Spleen (tissue), 11 donors: ENCODE measurements at regions not wholly inside any gene's neighbourhood (a gene's known extent, or its start where the extent isn't known, plus 50 kb on each side); places are given as distances from the start of the nearest gene placed in this dataset.

Experiments
- DNase-seq: peaks from one replicate; pipeline ENCODE4 v3.0.0-alpha.2; 2020
- H3K27ac ChIP-seq, 8 donors: fragments of 200-600 bp; sonication (generic) in 7 of 8; 1 replicate in 4 of 8; 2 replicates in 4 of 8; pipeline versions ENCODE4 v1.5.0 to v1.8.0; 2016 to 2021; ENCODE audit warnings: inconsistent platforms in 4 of 8, mild to moderate bottlenecking in 4 of 8, moderate library complexity in 1 of 8
- H3K27me3 ChIP-seq, 7 donors: fragments of 200-600 bp; sonication (generic) in 6 of 7; replicated peaks in 1 of 7; 1 replicate in 4 of 7; 2 replicates in 3 of 7; pipeline versions ENCODE4 v1.5.0 to v1.8.0; 2016 to 2021; ENCODE audit warnings: inconsistent platforms in 3 of 7, mild to moderate bottlenecking in 1 of 7
- H3K36me3 ChIP-seq, 6 donors: fragments of 200-600 bp; sonication (generic) in 5 of 6; 1 replicate in 4 of 6; 2 replicates in 2 of 6; pipeline versions ENCODE4 v1.5.0 to v1.8.0; 2016 to 2021; ENCODE audit warnings: inconsistent platforms in 2 of 6
- H3K4me1 ChIP-seq, 6 donors: fragments of 200-600 bp; sonication (generic) in 5 of 6; 1 replicate in 3 of 6; 2 replicates in 3 of 6; pipeline versions ENCODE4 v1.5.0 to v1.8.0; 2016 to 2021; ENCODE audit warnings: inconsistent platforms in 3 of 6
- H3K4me3 ChIP-seq, 8 donors: fragments of 200-600 bp; sonication (generic) in 7 of 8; 1 replicate in 4 of 8; 2 replicates in 4 of 8; pipeline versions ENCODE4 v1.5.0 to v1.8.0; 2016 to 2021; ENCODE audit warnings: inconsistent platforms in 4 of 8, mild to moderate bottlenecking in 4 of 8, moderate library complexity in 2 of 8
- H3K9me3 ChIP-seq, 8 donors: fragments of 200-600 bp; sonication (generic) in 7 of 8; 1 replicate in 4 of 8; 2 replicates in 4 of 8; pipeline versions ENCODE4 v1.5.0 to v1.8.0; 2016 to 2021; ENCODE audit warnings: inconsistent platforms in 4 of 8
- CTCF ChIP-seq, 11 experiments: fragments of 200-600 bp in 7 of 11; fragments of 450-650 bp in 4 of 11; sonication (generic) in 4 of 11; IDR thresholded peaks in 8 of 11; conservative IDR thresholded peaks in 3 of 11; 1 replicate in 7 of 11; 2 replicates in 4 of 11; pipeline versions ENCODE4 v1.4.0 to v1.8.0; 2016 to 2021; ENCODE audit warnings: antibody characterized with exemption in 11 of 11, inconsistent platforms in 4 of 11, mild to moderate bottlenecking in 1 of 11
- POLR2A ChIP-seq, 3 donors: fragments of 450-650 bp; IDR thresholded peaks; one replicate each; pipeline ENCODE4 v1.5.1; 2017; ENCODE audit warnings: antibody characterized with exemption in 3 of 3, mild to moderate bottlenecking in 1 of 3
- POLR2AphosphoS5 ChIP-seq, 3 donors: sonication (generic); formaldehyde crosslinking; IDR thresholded peaks; one replicate each; pipeline ENCODE4 v1.5.1; 2017; ENCODE audit warnings: antibody characterized with exemption in 3 of 3
- WGBS, 5 donors: extraction: QIAGEN DNeasy Blood & Tissue Kit in 3 of 5; methylation state at CpG; one replicate each; pipeline versions ENCODE4 v1.1.5 to v1.1.7; 2013 to 2018; 5-methylcytosine and 5-hydroxymethylcytosine counted together
- intact Hi-C: fragments of 100-400 bp; cut with DNase I; formaldehyde crosslinking; loops from one replicate; pipeline ENCODE4 v1.15.0; 2023; ENCODE audit warnings: low total_unique reads
- donor health status: healthy with polysubstance abuse.
- donor health status: DM: no; HTN: no; CAD: no; lungs with moderate emphysema.
- donor health status: DM: no; HTN: no; CAD: no.
- donor health status: Bipolar disorder and iron deficiency.
- donor health status: healthy.
- donor health status: DM: no; HTN: no; CAD: no.
- donor health status: DM: yes; HTN: yes; CAD: no.

GRCh38 chr13:65508745-65509144 is 1721.4 kb downstream of the PCDH9 start:
- H3K27ac ChIP-seq: no peak overlapping the region
- H3K9me3 ChIP-seq: peaks cover 0 to 23% (median 10%) of the 10 kb centered on the region in 8 donors
- H3K36me3 ChIP-seq: no peaks in the 10 kb centered on the region
- no peaks in the 10 kb centered on the region for H3K4me1 ChIP-seq
- intact Hi-C loops: no loop called here
- DNase-seq: no peak
- TF ChIP-seq CTCF (IDR thresholded peaks at IDR 0.05 in 8 of 11, conservative IDR thresholded peaks at IDR 0.05 in 3 of 11): no peak
- no peak for TF ChIP-seq POLR2AphosphoS5 (IDR thresholded peaks at IDR 0.05)
- TF ChIP-seq POLR2A (IDR thresholded peaks at IDR 0.05): no peak
- no peaks in the 10 kb centered on the region for H3K27me3 ChIP-seq
- no peak overlapping the region for H3K4me3 ChIP-seq

- no peaks in the 10 kb centered on the region for H3K36me3 ChIP-seq
- no peak for DNase-seq
- peaks cover 0 to 20% (median 10%) of the 10 kb centered on the region in 8 donors for H3K9me3 ChIP-seq
- H3K27ac ChIP-seq: no peak overlapping the region
- H3K4me1 ChIP-seq: no peaks in the 10 kb centered on the region
- intact Hi-C loops: no loop called here
- no peak overlapping the region for H3K4me3 ChIP-seq
- TF ChIP-seq POLR2A (IDR thresholded peaks at IDR 0.05): no peak
- no peak for TF ChIP-seq CTCF (IDR thresholded peaks at IDR 0.05 in 8 of 11, conservative IDR thresholded peaks at IDR 0.05 in 3 of 11)
- no peak for TF ChIP-seq POLR2AphosphoS5 (IDR thresholded peaks at IDR 0.05)
- H3K27me3 ChIP-seq: no peaks in the 10 kb centered on the region
Observed at GRCh38 chr13:65508338-65508737, 1721.8 kb downstream of the PCDH9 start.

GRCh38 chr13:65505941-65506340 is 1724.2 kb downstream of the PCDH9 start:
- no peak overlapping the region for H3K27ac ChIP-seq
- no peak overlapping the region for H3K4me3 ChIP-seq
- H3K27me3 ChIP-seq: no peaks in the 10 kb centered on the region
- 73 to 86% (median 76%) methylated on average over 1 of the region's 1 CpG for WGBS, 5 donors
- TF ChIP-seq POLR2AphosphoS5 (IDR thresholded peaks at IDR 0.05): no peak
- no peaks in the 10 kb centered on the region for H3K36me3 ChIP-seq
- no peak for DNase-seq
- intact Hi-C loops: no loop called here
- H3K9me3 ChIP-seq: peaks cover 0 to 25% (median 10%) of the 10 kb centered on the region in 8 donors
- no peaks in the 10 kb centered on the region for H3K4me1 ChIP-seq

GRCh38 chr13:65504213-65504612 is 1725.9 kb downstream of the PCDH9 start:
- intact Hi-C loops: no loop called here
- Histone ChIP-seq H3K27me3 (no peaks in the 10 kb centered on the region), H3K4me3 (no peak overlapping the region), H3K27ac (no peak overlapping the region), H3K36me3 (no peaks in the 10 kb centered on the region), H3K9me3 (peaks cover 0 to 25% (median 10%) of the 10 kb centered on the region in 8 donors), H3K4me1 (no peaks in the 10 kb centered on the region)
- DNase-seq: no peak
- WGBS, 5 donors: 67 to 90% (median 80%) methylated on average over 1 of the region's 1 CpG
- TF ChIP-seq POLR2AphosphoS5 (IDR thresholded peaks at IDR 0.05) (no peak), CTCF (IDR thresholded peaks at IDR 0.05 in 8 of 11, conservative IDR thresholded peaks at IDR 0.05 in 3 of 11) (no peak), POLR2A (IDR thresholded peaks at IDR 0.05) (no peak)

- Histone ChIP-seq H3K27ac (no peak overlapping the region), H3K27me3 (no peaks in the 10 kb centered on the region), H3K36me3 (no peaks in the 10 kb centered on the region), H3K4me3 (no peak overlapping the region), H3K4me1 (no peaks in the 10 kb centered on the region), H3K9me3 (peaks cover 0 to 20% (median 10%) of the 10 kb centered on the region in 8 donors)
- WGBS, 5 donors: 53 to 79% (median 73%) methylated on average over 3 of the region's 3 CpGs
- intact Hi-C loops: no loop called here
- TF ChIP-seq CTCF (IDR thresholded peaks at IDR 0.05 in 8 of 11, conservative IDR thresholded peaks at IDR 0.05 in 3 of 11): no peak
- no peak for TF ChIP-seq POLR2A (IDR thresholded peaks at IDR 0.05)
- TF ChIP-seq POLR2AphosphoS5 (IDR thresholded peaks at IDR 0.05): no peak
- no peak for DNase-seq
Observed at GRCh38 chr13:65500481-65500880, 1729.7 kb downstream of the PCDH9 start.
